SK-N-SH treated with all-trans-retinoic acid at 6 μM for 48 hours (cell line): ENCODE measurements at regions not wholly inside any gene's neighbourhood (a gene's known extent, or its start where the extent isn't known, plus 50 kb on each side); places are given as distances from the start of the nearest gene placed in this dataset.

Source experiments
- BACH2 ChIP-seq: fragments of 250-450 bp; sonication (Bioruptor Pico); IDR thresholded peaks from 2 replicates; pipeline ENCODE4 v1.9.0; 2021; ENCODE audit warnings: mild to moderate bottlenecking, borderline replicate concordance
- GLIS3 ChIP-seq: fragments of 250-450 bp; sonication (Bioruptor Pico); IDR thresholded peaks from 2 replicates; pipeline ENCODE4 v1.5.0; 2020; ENCODE audit warnings: mild to moderate bottlenecking, moderate library complexity
- ISL1 ChIP-seq: fragments of 250-450 bp; sonication (Bioruptor Pico); IDR thresholded peaks from 2 replicates; pipeline ENCODE4 v2.1.2; 2022; ENCODE audit warnings: mild to moderate bottlenecking, moderate library complexity
- OSR1 ChIP-seq: fragments of 250-450 bp; sonication (Bioruptor Pico); IDR thresholded peaks from 2 replicates; pipeline ENCODE4 v1.8.0; 2022; ENCODE audit warnings: moderate library complexity, mild to moderate bottlenecking, inconsistent platforms
- PATZ1 ChIP-seq: fragments of 250-450 bp; sonication (Bioruptor Pico); IDR thresholded peaks from 2 replicates; pipeline ENCODE4 v1.8.0; 2020; ENCODE audit warnings: mild to moderate bottlenecking, moderate library complexity, borderline replicate concordance
- SNAI2 ChIP-seq: fragments of 250-450 bp; sonication (Bioruptor Pico); IDR thresholded peaks from 2 replicates; pipeline ENCODE4 v1.5.0; 2020; ENCODE audit warnings: mild to moderate bottlenecking, moderate library complexity
- TCF4 ChIP-seq: fragments of 250-450 bp; sonication (Bioruptor Pico); IDR thresholded peaks from 2 replicates; pipeline ENCODE4 v1.8.0; 2021; ENCODE audit warnings: mild to moderate bottlenecking, moderate library complexity, borderline replicate concordance
- TOX ChIP-seq: fragments of 250-450 bp; sonication (Bioruptor Pico); IDR thresholded peaks from 2 replicates; pipeline ENCODE4 v1.8.0; 2021; ENCODE audit warnings: mild to moderate bottlenecking, moderate library complexity, borderline replicate concordance
- ZNF70 ChIP-seq: fragments of 450-650 bp; formaldehyde crosslinking; IDR thresholded peaks from 2 replicates; pipeline ENCODE4 v1.5.0; 2020; ENCODE audit warnings: mild to moderate bottlenecking, moderate library complexity
- ZNF8 ChIP-seq: fragments of 450-650 bp; formaldehyde crosslinking; IDR thresholded peaks from 2 replicates; pipeline ENCODE4 v1.5.0; 2020; ENCODE audit warnings: mild to moderate bottlenecking, moderate library complexity
- TF ChIP-seq, protein P1 (sequence below): fragments of 250-450 bp; sonication (Bioruptor Pico); IDR thresholded peaks from 2 replicates; pipeline ENCODE4 v1.5.0; 2020; ENCODE audit warnings: mild to moderate bottlenecking, moderate library complexity
- TF ChIP-seq, protein P2 (sequence below): fragments of 250-450 bp; sonication (Bioruptor Pico); IDR thresholded peaks from 2 replicates; pipeline ENCODE4 v1.5.1; 2020; ENCODE audit warnings: low read depth, mild to moderate bottlenecking, moderate library complexity

DNA sequence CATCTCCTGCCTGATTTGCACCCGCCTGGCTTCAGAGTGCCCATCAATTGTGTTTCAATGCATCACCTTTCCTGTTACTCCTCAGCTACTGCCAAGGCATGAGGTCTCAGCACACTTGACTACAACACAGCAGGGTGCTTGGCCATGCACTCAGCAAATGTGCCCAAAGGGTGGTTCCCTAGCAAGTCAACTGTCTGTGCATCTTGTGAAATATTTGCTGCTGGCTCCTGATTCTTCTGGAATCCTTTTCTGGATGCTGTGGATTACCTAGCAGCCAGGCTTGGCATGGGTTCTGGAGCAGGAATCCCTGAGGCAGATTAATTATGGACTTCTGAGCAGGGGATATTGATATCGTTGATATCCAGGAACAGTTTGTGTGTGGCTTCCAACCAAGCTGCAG lies 662.6 kb upstream of the MGMT start:
- no peak for TF ChIP-seq ZNF8 (CRISPR knock-in tag)
- no peak for TF ChIP-seq GLIS3 (CRISPR knock-in tag)
- no peak for TF ChIP-seq TCF4 (CRISPR knock-in tag)
- no peak for TF ChIP-seq PATZ1
- no peak for TF ChIP-seq SNAI2 (CRISPR knock-in tag)
- no peak for TF ChIP-seq TOX
- TF ChIP-seq, protein P1, sequence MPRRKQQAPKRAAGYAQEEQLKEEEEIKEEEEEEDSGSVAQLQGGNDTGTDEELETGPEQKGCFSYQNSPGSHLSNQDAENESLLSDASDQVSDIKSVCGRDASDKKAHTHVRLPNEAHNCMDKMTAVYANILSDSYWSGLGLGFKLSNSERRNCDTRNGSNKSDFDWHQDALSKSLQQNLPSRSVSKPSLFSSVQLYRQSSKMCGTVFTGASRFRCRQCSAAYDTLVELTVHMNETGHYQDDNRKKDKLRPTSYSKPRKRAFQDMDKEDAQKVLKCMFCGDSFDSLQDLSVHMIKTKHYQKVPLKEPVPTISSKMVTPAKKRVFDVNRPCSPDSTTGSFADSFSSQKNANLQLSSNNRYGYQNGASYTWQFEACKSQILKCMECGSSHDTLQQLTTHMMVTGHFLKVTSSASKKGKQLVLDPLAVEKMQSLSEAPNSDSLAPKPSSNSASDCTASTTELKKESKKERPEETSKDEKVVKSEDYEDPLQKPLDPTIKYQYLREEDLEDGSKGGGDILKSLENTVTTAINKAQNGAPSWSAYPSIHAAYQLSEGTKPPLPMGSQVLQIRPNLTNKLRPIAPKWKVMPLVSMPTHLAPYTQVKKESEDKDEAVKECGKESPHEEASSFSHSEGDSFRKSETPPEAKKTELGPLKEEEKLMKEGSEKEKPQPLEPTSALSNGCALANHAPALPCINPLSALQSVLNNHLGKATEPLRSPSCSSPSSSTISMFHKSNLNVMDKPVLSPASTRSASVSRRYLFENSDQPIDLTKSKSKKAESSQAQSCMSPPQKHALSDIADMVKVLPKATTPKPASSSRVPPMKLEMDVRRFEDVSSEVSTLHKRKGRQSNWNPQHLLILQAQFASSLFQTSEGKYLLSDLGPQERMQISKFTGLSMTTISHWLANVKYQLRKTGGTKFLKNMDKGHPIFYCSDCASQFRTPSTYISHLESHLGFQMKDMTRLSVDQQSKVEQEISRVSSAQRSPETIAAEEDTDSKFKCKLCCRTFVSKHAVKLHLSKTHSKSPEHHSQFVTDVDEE: no peak
- no peak for TF ChIP-seq ZNF70
- TF ChIP-seq OSR1 (CRISPR knock-in tag): no peak
- TF ChIP-seq BACH2 (CRISPR knock-in tag): no peak
- TF ChIP-seq, protein P2, sequence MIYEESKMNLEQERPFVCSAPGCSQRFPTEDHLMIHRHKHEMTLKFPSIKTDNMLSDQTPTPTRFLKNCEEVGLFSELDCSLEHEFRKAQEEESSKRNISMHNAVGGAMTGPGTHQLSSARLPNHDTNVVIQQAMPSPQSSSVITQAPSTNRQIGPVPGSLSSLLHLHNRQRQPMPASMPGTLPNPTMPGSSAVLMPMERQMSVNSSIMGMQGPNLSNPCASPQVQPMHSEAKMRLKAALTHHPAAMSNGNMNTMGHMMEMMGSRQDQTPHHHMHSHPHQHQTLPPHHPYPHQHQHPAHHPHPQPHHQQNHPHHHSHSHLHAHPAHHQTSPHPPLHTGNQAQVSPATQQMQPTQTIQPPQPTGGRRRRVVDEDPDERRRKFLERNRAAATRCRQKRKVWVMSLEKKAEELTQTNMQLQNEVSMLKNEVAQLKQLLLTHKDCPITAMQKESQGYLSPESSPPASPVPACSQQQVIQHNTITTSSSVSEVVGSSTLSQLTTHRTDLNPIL (CRISPR knock-in tag): no peak
- no peak for TF ChIP-seq ISL1 (CRISPR knock-in tag)
